Upper lobe of right lung (tissue), 1 donor: ENCODE measurements at regions not wholly inside any gene's neighbourhood (a gene's known extent, or its start where the extent isn't known, plus 50 kb on each side); places are given as distances from the start of the nearest gene placed in this dataset.

Source experiments
- ATAC-seq: fragments of 200-7000 bp; cut with Tn5 transposase; one replicate; pipeline ENCODE4 v1.9.1; 2020; ENCODE audit warnings: mild to moderate bottlenecking, moderate library complexity
- DNase-seq: peaks from one replicate; pipeline ENCODE4 v3.0.0-alpha.2; 2020
- H3K27ac ChIP-seq: fragments of 200-600 bp; one replicate; pipeline ENCODE4 v1.8.0; 2022
- H3K27me3 ChIP-seq: fragments of 200-600 bp; one replicate; pipeline ENCODE4 v1.8.0; 2022; ENCODE audit warnings: mild to moderate bottlenecking
- H3K36me3 ChIP-seq: fragments of 200-600 bp; one replicate; pipeline ENCODE4 v1.8.0; 2022
- H3K4me1 ChIP-seq: fragments of 200-600 bp; one replicate; pipeline ENCODE4 v1.8.0; 2022
- H3K4me3 ChIP-seq: fragments of 200-600 bp; one replicate; pipeline ENCODE4 v1.8.0; 2022; ENCODE audit warnings: mild to moderate bottlenecking
- H3K9me3 ChIP-seq: fragments of 200-600 bp; one replicate; pipeline ENCODE4 v1.8.0; 2022
- intact Hi-C: fragments of 100-400 bp; cut with DNase I; formaldehyde crosslinking; loops from one replicate; pipeline ENCODE4 v1.11.0; 2022
- TF ChIP-seq, protein P1 (sequence below): fragments of 200-600 bp; IDR thresholded peaks from one replicate; pipeline ENCODE4 v1.8.0; 2022; ENCODE audit warnings: antibody characterized with exemption
- donor health status: DM: no; HTN: yes; CAD: no; lungs with severe emphysema.

DNA sequence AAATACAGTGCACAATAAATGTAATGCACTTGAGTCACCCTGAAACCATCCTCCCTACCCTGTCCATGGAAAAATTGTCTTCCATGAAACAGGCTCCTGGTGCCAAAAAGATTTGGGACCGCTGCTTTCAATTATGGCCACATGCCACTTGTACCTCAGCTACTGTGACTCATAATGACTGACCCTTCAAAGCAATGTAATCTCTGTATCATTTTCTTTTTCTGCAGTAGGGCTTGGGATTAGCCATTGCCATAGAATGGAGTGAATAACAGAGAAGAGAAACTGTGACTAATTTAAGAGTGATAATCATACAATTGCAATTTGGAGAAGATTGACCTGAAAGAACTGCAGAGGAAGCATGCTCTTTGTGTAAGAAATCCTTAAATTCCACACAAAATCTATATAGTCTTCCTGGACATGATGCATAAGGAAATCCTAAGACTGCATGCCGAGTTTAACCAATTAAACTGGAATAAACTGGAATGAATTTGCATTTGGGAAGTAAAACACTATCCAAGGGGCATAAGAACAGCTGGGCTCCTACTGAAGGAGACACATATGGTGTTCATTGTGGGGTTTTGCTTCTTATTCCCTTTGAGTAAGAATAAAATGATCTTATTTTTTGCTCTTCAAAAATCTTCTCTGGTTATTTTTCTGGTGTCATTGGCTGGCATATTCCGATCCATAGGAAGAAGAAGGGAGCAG, 59.5 kb upstream of the SLC7A1 start:
- TF ChIP-seq, protein P1, sequence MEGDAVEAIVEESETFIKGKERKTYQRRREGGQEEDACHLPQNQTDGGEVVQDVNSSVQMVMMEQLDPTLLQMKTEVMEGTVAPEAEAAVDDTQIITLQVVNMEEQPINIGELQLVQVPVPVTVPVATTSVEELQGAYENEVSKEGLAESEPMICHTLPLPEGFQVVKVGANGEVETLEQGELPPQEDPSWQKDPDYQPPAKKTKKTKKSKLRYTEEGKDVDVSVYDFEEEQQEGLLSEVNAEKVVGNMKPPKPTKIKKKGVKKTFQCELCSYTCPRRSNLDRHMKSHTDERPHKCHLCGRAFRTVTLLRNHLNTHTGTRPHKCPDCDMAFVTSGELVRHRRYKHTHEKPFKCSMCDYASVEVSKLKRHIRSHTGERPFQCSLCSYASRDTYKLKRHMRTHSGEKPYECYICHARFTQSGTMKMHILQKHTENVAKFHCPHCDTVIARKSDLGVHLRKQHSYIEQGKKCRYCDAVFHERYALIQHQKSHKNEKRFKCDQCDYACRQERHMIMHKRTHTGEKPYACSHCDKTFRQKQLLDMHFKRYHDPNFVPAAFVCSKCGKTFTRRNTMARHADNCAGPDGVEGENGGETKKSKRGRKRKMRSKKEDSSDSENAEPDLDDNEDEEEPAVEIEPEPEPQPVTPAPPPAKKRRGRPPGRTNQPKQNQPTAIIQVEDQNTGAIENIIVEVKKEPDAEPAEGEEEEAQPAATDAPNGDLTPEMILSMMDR, result no peak
- no peak for ATAC-seq
- H3K4me1 ChIP-seq, result no peaks in the 10 kb centered on the region
- no peaks in the 10 kb centered on the region for H3K9me3 ChIP-seq
- H3K4me3 ChIP-seq, result no peak overlapping the region
- no peaks in the 10 kb centered on the region for H3K27me3 ChIP-seq
- no peak overlapping the region for H3K27ac ChIP-seq
- no peaks in the 10 kb centered on the region for H3K36me3 ChIP-seq
- intact Hi-C loops, result no loop called here
- no peak for DNase-seq

DNA sequence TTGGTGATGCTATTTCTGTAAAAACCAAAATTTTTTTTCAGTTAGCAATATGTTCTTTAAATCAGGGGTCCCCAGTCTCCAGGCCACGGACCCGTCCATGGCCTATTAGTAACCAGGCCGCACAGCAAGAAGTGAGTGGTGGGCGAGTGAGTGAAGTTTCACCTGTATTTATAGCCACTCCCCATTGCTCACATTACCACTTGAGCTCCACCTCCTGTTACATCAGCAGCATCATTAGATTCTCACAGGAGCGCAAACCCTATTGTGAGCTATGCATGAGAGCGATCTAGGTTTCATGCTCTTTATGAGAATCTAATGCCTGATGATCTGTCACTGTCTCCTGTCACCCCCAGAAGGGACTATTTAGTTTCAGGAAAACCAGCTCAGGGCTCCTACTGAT, 58.9 kb upstream of the SLC7A1 start:
- Histone ChIP-seq H3K27me3 (no peaks in the 10 kb centered on the region), H3K4me3 (no peak overlapping the region), H3K27ac (no peak overlapping the region), H3K9me3 (no peaks in the 10 kb centered on the region), H3K36me3 (no peaks in the 10 kb centered on the region), H3K4me1 (no peaks in the 10 kb centered on the region)
- TF ChIP-seq, protein P1, result no peak
- intact Hi-C loops, result no loop called here
- ATAC-seq (no peak), DNase-seq (no peak)

DNA sequence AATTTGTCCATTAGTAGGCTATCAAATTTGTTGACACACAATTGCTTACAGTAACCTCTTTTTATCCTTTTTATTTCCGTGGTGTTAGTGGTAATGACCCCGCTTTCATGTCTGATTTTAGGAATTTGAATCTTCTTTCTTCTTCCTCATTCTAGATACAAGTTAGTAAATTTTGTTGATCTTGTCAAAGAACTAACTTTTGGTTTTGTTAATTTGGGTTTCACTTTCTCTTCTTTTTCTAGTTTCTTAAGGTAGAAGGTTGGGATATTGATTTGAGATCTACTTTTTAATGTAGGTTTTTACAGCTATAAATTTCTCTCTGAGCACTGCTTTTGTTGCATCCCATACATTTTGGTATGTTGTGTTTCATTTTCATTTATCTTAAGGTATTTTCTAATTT, 53.3 kb upstream of the SLC7A1 start:
- intact Hi-C loops, result no loop called here
- ATAC-seq (no peak), DNase-seq (no peak)
- Histone ChIP-seq H3K27me3 (no peaks in the 10 kb centered on the region), H3K4me3 (no peak overlapping the region), H3K36me3 (no peaks in the 10 kb centered on the region), H3K9me3 (no peaks in the 10 kb centered on the region), H3K27ac (no peak overlapping the region), H3K4me1 (no peaks in the 10 kb centered on the region)
- TF ChIP-seq, protein P1, result no peak
